ENCODE measurements at regions not wholly inside any gene's neighbourhood (a gene's known extent, or its start where the extent isn't known, plus 50 kb on each side); places are given as distances from the start of the nearest gene placed in this dataset.

- 67 to 74% (median 69%) methylated on average over 1 of the region's 1 CpG for WGBS, 4 donors
- Histone ChIP-seq H3K27ac (no peak overlapping the region), H3K9me3 (peaks cover 0 to 16% (median 5%) of the 10 kb centered on the region in 12 donors), H3K36me3 (no peaks in the 10 kb centered on the region), H3K4me1 (no peaks in the 10 kb centered on the region), H3K4me3 (no peak overlapping the region), H3K27me3 (no peaks in the 10 kb centered on the region)
- DNase-seq (no peak), ATAC-seq (no peak)
- TF ChIP-seq POLR2A (IDR thresholded peaks at IDR 0.05): no peak
- TF ChIP-seq CTCF (IDR thresholded peaks at IDR 0.05): no peak
- intact Hi-C loops (cut with DNase I): loop anchor here in 1 of 10 donors (10.0 kb wide), 1 partner anchor 146 kb away; no protein-coding TSS in a partner anchor
These were observed 217.4 kb upstream of the PSMD7 start for GRCh38 chr16:74079232-74079586.

DNA sequence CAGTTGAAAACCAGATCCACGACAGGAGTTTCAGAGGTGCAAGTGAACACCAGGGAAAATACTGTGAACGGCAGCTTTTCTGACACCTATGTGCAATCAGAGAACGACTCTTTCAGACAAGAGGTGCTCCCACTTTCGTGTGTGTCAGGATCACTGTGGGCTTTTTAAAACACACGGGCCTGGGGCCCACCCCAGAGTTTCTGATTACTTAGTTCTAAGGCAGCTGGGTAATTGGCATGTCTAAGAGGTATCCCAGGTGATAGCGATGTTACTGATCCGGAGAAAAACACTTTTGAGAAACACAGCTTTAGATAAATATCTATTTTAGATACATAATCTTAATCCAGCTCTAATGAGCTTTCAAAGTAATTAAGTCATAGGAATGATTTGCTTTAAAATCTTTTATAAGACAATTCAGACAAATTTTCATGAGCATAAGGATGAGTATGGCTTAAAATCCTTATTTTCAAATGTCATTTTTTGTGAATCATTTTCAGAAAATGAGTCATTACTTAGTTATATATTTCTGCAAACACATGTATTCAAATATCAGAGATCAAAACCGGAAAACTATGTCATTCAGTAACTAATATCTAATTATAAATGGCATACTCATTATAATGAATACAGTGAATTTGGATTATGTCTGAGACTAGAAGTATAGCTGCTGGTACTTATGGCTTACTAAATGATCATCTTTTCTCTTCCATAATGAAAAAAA is 217.9 kb upstream of the PSMD7 start:
- DNase-seq (no peak), ATAC-seq (no peak)
- H3K27me3 ChIP-seq: no peaks in the 10 kb centered on the region
- H3K27ac ChIP-seq: no peak overlapping the region
- H3K9me3 ChIP-seq: peaks cover 0 to 16% (median 5%) of the 10 kb centered on the region in 12 donors
- intact Hi-C loops (cut with DNase I): loop anchor here in 1 of 10 donors (10.0 kb wide), 1 partner anchor 146 kb away; no protein-coding TSS in a partner anchor
- 52 to 65% (median 59%) methylated on average over 8 of the region's 8 CpGs for WGBS, 4 donors
- no peaks in the 10 kb centered on the region for H3K36me3 ChIP-seq
- H3K4me1 ChIP-seq: no peaks in the 10 kb centered on the region
- TF ChIP-seq POLR2A (IDR thresholded peaks at IDR 0.05) (no peak), CTCF (IDR thresholded peaks at IDR 0.05) (no peak)
- no peak overlapping the region for H3K4me3 ChIP-seq

DNA sequence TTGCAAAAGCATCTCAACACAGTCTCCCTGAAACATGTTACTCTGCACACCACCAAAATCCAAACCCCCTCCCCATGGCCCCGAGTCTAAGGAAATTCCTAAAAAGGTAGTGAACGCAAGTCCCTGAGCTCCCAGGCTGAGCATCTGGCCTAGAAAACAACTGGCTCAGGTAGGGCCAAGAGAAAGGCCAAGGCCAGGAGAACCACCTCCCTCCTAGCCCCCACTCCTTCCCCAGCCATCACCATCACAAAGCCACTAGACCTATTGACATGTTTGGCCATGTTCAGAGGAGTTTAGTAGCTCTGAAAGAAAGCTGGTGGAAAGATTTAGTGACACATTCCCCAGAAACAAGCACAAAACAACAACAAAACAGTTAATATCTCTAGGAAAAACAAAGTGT is 220.0 kb upstream of the PSMD7 start:
- Histone ChIP-seq H3K27me3 (no peaks in the 10 kb centered on the region), H3K27ac (no peak overlapping the region), H3K9me3 (peaks cover 0 to 16% (median 5%) of the 10 kb centered on the region in 12 donors), H3K4me1 (no peaks in the 10 kb centered on the region), H3K36me3 (no peaks in the 10 kb centered on the region), H3K4me3 (no peak overlapping the region)
- WGBS, 4 donors: 89 to 97% (median 94%) methylated on average over 2 of the region's 2 CpGs
- DNase-seq: no peak
- no peak for ATAC-seq
- intact Hi-C loops (cut with DNase I): loop anchor here in 1 of 10 donors (10.0 kb wide), 1 partner anchor 148 kb away; no protein-coding TSS in a partner anchor
- TF ChIP-seq POLR2A (IDR thresholded peaks at IDR 0.05): no peak
- TF ChIP-seq CTCF (IDR thresholded peaks at IDR 0.05): no peak

DNA sequence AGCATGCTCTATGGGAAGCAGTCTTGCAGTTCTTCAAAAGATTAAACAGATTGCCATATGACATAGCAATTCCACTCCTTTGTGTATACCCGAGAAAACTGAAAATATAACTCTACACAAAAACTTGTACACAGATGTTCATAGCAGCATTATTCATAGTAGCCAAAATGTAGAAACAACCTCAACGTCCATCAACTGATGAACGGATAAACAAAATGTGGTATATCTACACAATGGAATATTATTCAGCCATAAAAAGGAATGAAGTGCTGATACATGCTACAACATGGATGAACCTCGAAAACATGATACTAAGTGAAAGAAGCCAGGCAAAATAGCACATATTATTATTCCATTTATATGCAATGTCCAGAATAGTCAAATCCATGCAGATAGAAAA is 221.2 kb upstream of the PSMD7 start:
- DNase-seq (no peak), ATAC-seq (no peak)
- Histone ChIP-seq H3K4me3 (no peak overlapping the region), H3K4me1 (no peaks in the 10 kb centered on the region), H3K9me3 (peaks cover 0 to 16% (median 5%) of the 10 kb centered on the region in 12 donors), H3K36me3 (no peaks in the 10 kb centered on the region), H3K27ac (no peak overlapping the region), H3K27me3 (no peaks in the 10 kb centered on the region)
- 79 to 88% (median 85%) methylated on average over 4 of the region's 4 CpGs for WGBS, 4 donors
- TF ChIP-seq POLR2A (IDR thresholded peaks at IDR 0.05): no peak
- no peak for TF ChIP-seq CTCF (IDR thresholded peaks at IDR 0.05)
- intact Hi-C loops (cut with DNase I): loop anchor here in 1 of 10 donors (10.0 kb wide), 1 partner anchor 149 kb away; no protein-coding TSS in a partner anchor
